ENCODE measurements at regions not wholly inside any gene's neighbourhood (a gene's known extent, or its start where the extent isn't known, plus 50 kb on each side); places are given as distances from the start of the nearest gene placed in this dataset.
"Not testable (repeated sequence)": the region's sequence is repeated elsewhere in the genome, so short reads cannot be mapped to it uniquely, and the experiment has no call there.

- no peak for DNase-seq
Observed at GRCh38 chr12:93223440-93224426, 154.0 kb upstream of the NUDT4 start.

GRCh38 chr12:93225094-93225493, 152.6 kb upstream of the NUDT4 start:
- DNase-seq: no peak

GRCh38 chr12:93226361-93226760, 151.4 kb upstream of the NUDT4 start:
- DNase-seq: no peak

- no peak for DNase-seq
Observed at GRCh38 chr12:93229494-93230325, 148.0 kb upstream of the NUDT4 start.

GRCh38 chr12:93230326-93230720, 147.4 kb upstream of the NUDT4 start:
- DNase-seq: no peak

GRCh38 chr12:93231938-93232337, 145.8 kb upstream of the NUDT4 start:
- DNase-seq: no peak

GRCh38 chr12:93234641-93235040, 143.1 kb upstream of the NUDT4 start:
- DNase-seq: no peak

- no peak for DNase-seq
Observed at GRCh38 chr12:93235881-93236280, 141.8 kb upstream of the NUDT4 start.

- no peak for DNase-seq
Observed at GRCh38 chr12:93237235-93237915, 140.3 kb upstream of the NUDT4 start.

- DNase-seq: not testable (repeated sequence)
Observed at GRCh38 chr12:93238512-93239262, 139.0 kb upstream of the NUDT4 start.

GRCh38 chr12:93239789-93240188, 137.9 kb upstream of the NUDT4 start:
- DNase-seq: not testable (repeated sequence)

- DNase-seq: no peak
Observed at GRCh38 chr12:93242154-93242972, 135.4 kb upstream of the NUDT4 start.

GRCh38 chr12:93243382-93243688, 134.4 kb upstream of the NUDT4 start:
- no peak for DNase-seq

- no peak for DNase-seq
Observed at GRCh38 chr12:93243689-93244513, 133.8 kb upstream of the NUDT4 start.

GRCh38 chr12:93244514-93245077, 133.1 kb upstream of the NUDT4 start:
- DNase-seq: no peak

- peak in 1 of 4 experiments; percentile 2 for DNase-seq
Observed at GRCh38 chr12:93245543-93245942, 132.2 kb upstream of the NUDT4 start.

- no peak for DNase-seq
Observed at GRCh38 chr12:93247313-93247991, 130.3 kb upstream of the NUDT4 start.

GRCh38 chr12:93252221-93252620, 125.5 kb upstream of the NUDT4 start:
- DNase-seq: no peak

GRCh38 chr12:93254911-93255310, 122.8 kb upstream of the NUDT4 start:
- no peak for DNase-seq
